Central memory CD8-positive, alpha-beta T cell (primary cell): ENCODE measurements at regions not wholly inside any gene's neighbourhood (a gene's known extent, or its start where the extent isn't known, plus 50 kb on each side); places are given as distances from the start of the nearest gene placed in this dataset.
"Not testable (repeated sequence)": the region's sequence is repeated elsewhere in the genome, so short reads cannot be mapped to it uniquely, and the experiment has no call there.

Experiments used
- ATAC-seq: fragments of 150-1000 bp; cut with Tn5 transposase; replicated peaks from 2 replicates; pipeline ENCODE4 v1.10.0; 2022; ENCODE audit warnings: mild to moderate bottlenecking, moderate FRiP score, moderate number of reproducible peaks; ENCODE audit not compliant: poor library complexity, severe bottlenecking; ENCODE audit errors: extremely low read depth
- DNase-seq, 2 donors: peaks; one replicate each; pipeline ENCODE4 v3.0.0; 2021; ENCODE audit warnings: low spot score in 2 of 2
- H3K27ac Mint-ChIP-seq: one replicate; pipeline ENCODE4 v1.8.0; 2022; ENCODE audit warnings: low read depth, mild to moderate bottlenecking, moderate library complexity, mixed read lengths
- H3K27me3 Mint-ChIP-seq: one replicate; pipeline ENCODE4 v1.8.0; 2022; ENCODE audit warnings: mixed read lengths
- H3K36me3 Mint-ChIP-seq: one replicate; pipeline ENCODE4 v1.8.0; 2022; ENCODE audit warnings: mild to moderate bottlenecking, moderate library complexity, mixed read lengths; ENCODE audit not compliant: insufficient read depth
- H3K4me1 Mint-ChIP-seq: one replicate; pipeline ENCODE4 v1.8.0; 2022; ENCODE audit warnings: mixed read lengths
- H3K4me3 Mint-ChIP-seq: one replicate; pipeline ENCODE4 v1.8.0; 2022; ENCODE audit warnings: mild to moderate bottlenecking, moderate library complexity, mixed read lengths
- H3K9me3 Mint-ChIP-seq: one replicate; pipeline ENCODE4 v1.8.0; 2022; ENCODE audit warnings: mixed read lengths

- Mint-ChIP-seq H3K27ac (no peak overlapping the region), H3K4me3 (no peak overlapping the region)
These were observed 599.2 kb downstream of the ADCYAP1 start for GRCh38 chr18:1503847-1504246.

DNA sequence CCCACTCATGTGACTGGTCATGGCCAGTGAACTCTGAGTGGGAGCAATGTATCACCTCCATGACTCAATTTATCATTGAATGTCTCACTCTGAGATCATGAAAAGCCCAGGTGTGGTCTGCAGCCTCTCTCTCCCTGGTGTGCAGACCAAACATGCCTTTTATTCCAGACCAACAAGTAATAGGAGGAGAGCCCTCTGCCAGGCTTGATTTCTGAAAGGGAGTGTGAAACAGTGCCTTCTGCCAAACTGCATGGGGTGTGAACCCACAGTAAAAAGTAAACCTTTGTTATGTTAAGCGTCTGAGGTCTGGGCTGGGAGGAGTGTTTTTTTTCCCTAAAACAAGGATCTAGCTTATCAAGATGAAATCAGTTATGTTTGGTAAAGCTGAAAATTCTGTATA lies 601.2 kb downstream of the ADCYAP1 start:
- H3K4me3 Mint-ChIP-seq, result no peak overlapping the region
- peaks cover 25% of the 10 kb centered on the region for H3K9me3 Mint-ChIP-seq
- H3K27ac Mint-ChIP-seq, result no peak overlapping the region
- ATAC-seq (no peak), DNase-seq (no peak)
- H3K27me3 Mint-ChIP-seq, result no peaks in the 10 kb centered on the region
- no peaks in the 10 kb centered on the region for H3K36me3 Mint-ChIP-seq
- H3K4me1 Mint-ChIP-seq, result no peaks in the 10 kb centered on the region

More at GRCh38 chr18:1503847-1504246, 599.2 kb downstream of the ADCYAP1 start:
- DNase-seq (no peak), ATAC-seq (no peak)
- H3K27me3 Mint-ChIP-seq, result no peaks in the 10 kb centered on the region
- peaks cover 18% of the 10 kb centered on the region for H3K9me3 Mint-ChIP-seq
- no peaks in the 10 kb centered on the region for H3K4me1 Mint-ChIP-seq
- no peaks in the 10 kb centered on the region for H3K36me3 Mint-ChIP-seq

DNA sequence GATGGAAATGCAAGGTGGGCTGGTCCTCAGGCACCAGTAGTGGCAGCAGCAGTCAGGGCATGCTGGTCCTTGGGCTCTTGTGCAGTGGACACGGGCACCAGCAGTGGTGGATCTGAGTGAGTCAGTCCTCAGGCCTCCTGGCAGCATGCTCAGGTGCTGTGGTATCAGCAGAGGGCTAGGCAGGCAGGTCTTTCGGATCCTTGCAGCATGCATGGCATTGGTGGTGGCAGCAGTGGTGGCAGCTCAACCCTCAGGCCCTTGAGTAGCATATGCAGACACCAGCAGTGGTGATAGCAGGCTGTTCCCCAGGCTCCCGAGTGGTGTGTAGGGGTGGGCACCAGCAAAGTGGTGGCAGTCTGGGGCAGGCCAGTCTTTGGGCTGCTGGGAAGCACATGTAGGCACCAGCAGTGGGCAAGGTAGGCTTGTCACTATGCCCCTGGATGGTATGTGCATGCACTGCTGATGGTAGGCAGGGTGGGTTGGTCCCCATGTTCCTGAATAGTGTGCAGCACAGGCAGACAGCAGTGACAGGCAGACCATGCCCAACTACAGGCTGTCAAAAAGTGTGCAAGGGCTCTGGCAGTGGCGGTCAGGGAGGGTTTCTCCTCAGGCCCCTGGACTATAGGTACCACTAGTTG lies 606.0 kb downstream of the ADCYAP1 start:
- DNase-seq, result no peak
- no peak overlapping the region for H3K4me3 Mint-ChIP-seq
- H3K9me3 Mint-ChIP-seq, result peaks cover 12% of the 10 kb centered on the region
- H3K36me3 Mint-ChIP-seq, result no peaks in the 10 kb centered on the region
- no peak for ATAC-seq
- H3K4me1 Mint-ChIP-seq, result no peaks in the 10 kb centered on the region
- no peaks in the 10 kb centered on the region for H3K27me3 Mint-ChIP-seq
- no peak overlapping the region for H3K27ac Mint-ChIP-seq

DNA sequence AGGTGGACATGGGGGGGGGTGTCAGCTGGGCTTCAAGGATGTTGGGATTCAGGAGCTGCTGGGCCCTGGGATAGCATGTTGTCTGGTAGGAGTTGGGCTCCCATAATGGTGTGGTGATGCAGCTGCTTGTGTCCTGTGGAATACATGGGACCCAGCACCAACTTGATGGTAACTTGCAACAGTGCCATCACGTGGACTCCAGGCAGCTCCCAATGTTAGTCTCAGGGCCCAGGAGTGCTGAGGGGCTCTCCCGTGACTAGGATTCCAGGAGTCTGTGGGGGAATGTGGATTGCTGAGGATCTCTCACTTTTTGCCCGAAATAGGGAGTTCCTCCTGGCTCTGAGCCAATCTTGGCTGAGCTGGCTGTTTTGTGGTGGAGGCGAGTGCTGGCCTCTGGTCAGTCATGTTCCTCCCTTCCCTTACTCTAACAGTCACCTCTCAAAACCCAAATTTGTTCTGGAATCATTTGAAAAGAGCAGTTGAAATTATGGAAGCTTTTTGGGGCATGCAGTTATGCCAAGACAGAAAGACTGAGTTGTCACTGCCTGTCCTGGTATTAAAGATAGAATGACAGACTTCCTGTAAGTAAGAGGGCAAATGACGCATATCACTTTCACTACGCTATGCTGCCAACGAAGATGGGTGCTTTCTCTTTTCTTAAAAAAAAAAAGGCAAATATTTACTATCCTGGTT lies 607.1 kb downstream of the ADCYAP1 start:
- Mint-ChIP-seq H3K27ac (no peak overlapping the region), H3K4me1 (no peaks in the 10 kb centered on the region), H3K9me3 (peaks cover 12% of the 10 kb centered on the region), H3K36me3 (no peaks in the 10 kb centered on the region), H3K27me3 (no peaks in the 10 kb centered on the region), H3K4me3 (no peak overlapping the region)
- ATAC-seq, result no peak
- no peak for DNase-seq

DNA sequence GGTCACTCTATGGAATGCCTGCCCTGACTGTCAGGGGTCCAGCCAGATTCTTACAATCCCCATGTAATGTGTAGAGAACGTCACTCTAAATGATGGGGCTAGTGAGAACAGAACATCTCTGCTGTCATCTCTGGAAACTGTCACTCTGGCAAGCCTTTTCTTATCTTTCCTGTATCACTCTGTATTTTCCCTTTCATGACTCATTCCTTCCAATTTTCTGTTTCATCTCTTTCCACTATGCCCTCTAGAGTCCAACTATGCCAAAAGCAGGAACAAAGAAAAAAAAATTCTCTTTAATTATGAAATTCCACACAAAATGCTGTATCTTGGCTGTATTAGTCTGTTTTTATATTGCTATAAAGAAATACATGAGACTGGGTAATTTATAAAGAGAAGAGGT lies 608.8 kb downstream of the ADCYAP1 start:
- no peaks in the 10 kb centered on the region for H3K36me3 Mint-ChIP-seq
- DNase-seq (no peak), ATAC-seq (no peak)
- H3K4me3 Mint-ChIP-seq, result no peak overlapping the region
- H3K9me3 Mint-ChIP-seq, result peaks cover 9% of the 10 kb centered on the region
- no peaks in the 10 kb centered on the region for H3K4me1 Mint-ChIP-seq
- H3K27ac Mint-ChIP-seq, result no peak overlapping the region
- no peaks in the 10 kb centered on the region for H3K27me3 Mint-ChIP-seq

- H3K4me3 Mint-ChIP-seq, H3K27ac Mint-ChIP-seq, H3K4me1 Mint-ChIP-seq, H3K36me3 Mint-ChIP-seq, DNase-seq, H3K27me3 Mint-ChIP-seq, ATAC-seq, H3K9me3 Mint-ChIP-seq: not testable (repeated sequence)
These were observed 617.0 kb downstream of the ADCYAP1 start for GRCh38 chr18:1521588-1522248.

- ATAC-seq (no peak), DNase-seq (no peak)
- Mint-ChIP-seq H3K4me3 (no peak overlapping the region), H3K27me3 (no peaks in the 10 kb centered on the region), H3K4me1 (no peaks in the 10 kb centered on the region), H3K9me3 (no peaks in the 10 kb centered on the region), H3K36me3 (no peaks in the 10 kb centered on the region), H3K27ac (no peak overlapping the region)
These were observed 617.6 kb downstream of the ADCYAP1 start for GRCh38 chr18:1522249-1522615.

DNA sequence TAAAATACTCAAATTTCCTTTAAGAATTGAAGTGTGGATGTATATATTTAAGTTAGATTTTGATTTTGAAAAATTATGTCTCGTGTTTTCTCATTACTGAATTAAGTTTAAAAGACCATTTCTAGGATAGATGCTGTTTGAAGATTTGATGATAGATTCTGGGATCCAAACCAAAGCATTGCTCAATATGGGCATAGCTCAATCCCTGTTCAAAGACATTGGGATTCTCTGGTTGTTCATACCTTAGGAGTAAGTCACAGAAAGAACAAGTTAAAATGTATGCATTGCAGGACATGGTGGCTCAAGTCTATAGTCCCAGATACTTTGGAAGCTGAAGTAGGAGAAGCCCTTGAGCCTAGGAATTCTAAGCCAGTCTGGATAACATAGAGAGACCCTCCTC lies 622.3 kb downstream of the ADCYAP1 start:
- Mint-ChIP-seq H3K27me3 (no peaks in the 10 kb centered on the region), H3K36me3 (no peaks in the 10 kb centered on the region), H3K4me1 (no peaks in the 10 kb centered on the region), H3K4me3 (no peak overlapping the region), H3K9me3 (peaks cover 12% of the 10 kb centered on the region), H3K27ac (no peak overlapping the region)
- no peak for DNase-seq
- no peak for ATAC-seq

DNA sequence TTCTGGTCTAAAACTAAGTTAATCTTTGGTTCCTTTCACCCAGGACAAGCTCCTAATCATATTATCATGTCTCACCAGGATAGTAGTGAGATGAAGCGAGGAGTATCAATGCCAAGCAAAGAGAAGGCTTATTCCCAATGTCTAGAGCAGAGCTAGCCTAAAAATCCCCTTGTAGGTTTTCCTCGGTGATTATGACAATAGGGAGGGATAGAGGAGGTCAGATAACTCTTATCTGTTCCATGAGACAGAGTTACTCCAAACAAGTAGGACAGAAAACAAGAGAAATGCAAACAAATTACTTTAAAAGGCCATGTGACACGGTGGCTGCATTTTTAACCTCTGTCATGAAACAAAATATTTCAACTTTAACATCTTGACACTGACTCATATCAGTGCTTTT lies 623.1 kb downstream of the ADCYAP1 start:
- peaks cover 12% of the 10 kb centered on the region for H3K9me3 Mint-ChIP-seq
- ATAC-seq, result no peak
- no peak for DNase-seq
- no peaks in the 10 kb centered on the region for H3K36me3 Mint-ChIP-seq
- H3K27ac Mint-ChIP-seq, result no peak overlapping the region
- H3K27me3 Mint-ChIP-seq, result no peaks in the 10 kb centered on the region
- no peaks in the 10 kb centered on the region for H3K4me1 Mint-ChIP-seq
- no peak overlapping the region for H3K4me3 Mint-ChIP-seq

DNA sequence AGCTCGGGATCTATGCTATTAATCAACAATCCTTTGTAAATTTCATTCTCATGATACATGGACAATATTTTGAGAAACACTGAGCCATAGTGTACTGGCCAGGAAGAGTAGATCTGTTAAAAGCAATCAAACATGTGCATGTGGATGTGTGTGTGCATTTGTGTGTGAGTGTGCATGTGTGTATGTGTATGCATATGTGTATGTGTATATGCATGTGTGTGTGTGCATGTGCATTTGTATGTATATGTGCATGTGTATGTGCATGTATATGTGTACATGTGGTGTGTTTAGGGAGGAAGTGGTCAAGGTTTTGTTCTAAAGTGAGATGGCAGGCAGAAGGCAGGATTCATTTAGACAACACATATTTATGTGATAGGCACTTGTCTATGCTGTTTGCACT lies 623.8 kb downstream of the ADCYAP1 start:
- Mint-ChIP-seq H3K4me3 (no peak overlapping the region), H3K27me3 (no peaks in the 10 kb centered on the region)
- no peak for ATAC-seq

GRCh38 chr18:1528964-1529509 lies 624.4 kb downstream of the ADCYAP1 start:
- ATAC-seq, result no peak
- no peak for DNase-seq
- no peaks in the 10 kb centered on the region for H3K36me3 Mint-ChIP-seq
- no peaks in the 10 kb centered on the region for H3K4me1 Mint-ChIP-seq
- no peak overlapping the region for H3K4me3 Mint-ChIP-seq
- peaks cover 12% of the 10 kb centered on the region for H3K9me3 Mint-ChIP-seq
- no peaks in the 10 kb centered on the region for H3K27me3 Mint-ChIP-seq
- no peak overlapping the region for H3K27ac Mint-ChIP-seq

More for the DNA sequence above, 623.8 kb downstream of the ADCYAP1 start:
- no peaks in the 10 kb centered on the region for H3K4me1 Mint-ChIP-seq
- no peaks in the 10 kb centered on the region for H3K36me3 Mint-ChIP-seq
- DNase-seq, result no peak
- no peak overlapping the region for H3K27ac Mint-ChIP-seq
- peaks cover 12% of the 10 kb centered on the region for H3K9me3 Mint-ChIP-seq

GRCh38 chr18:1530650-1531049 lies 626.0 kb downstream of the ADCYAP1 start:
- ATAC-seq (no peak), DNase-seq (no peak)
- H3K9me3 Mint-ChIP-seq, result peaks cover 12% of the 10 kb centered on the region
- no peaks in the 10 kb centered on the region for H3K27me3 Mint-ChIP-seq
- no peaks in the 10 kb centered on the region for H3K4me1 Mint-ChIP-seq
- H3K27ac Mint-ChIP-seq, result no peak overlapping the region
- H3K36me3 Mint-ChIP-seq, result no peaks in the 10 kb centered on the region
- H3K4me3 Mint-ChIP-seq, result no peak overlapping the region

DNA sequence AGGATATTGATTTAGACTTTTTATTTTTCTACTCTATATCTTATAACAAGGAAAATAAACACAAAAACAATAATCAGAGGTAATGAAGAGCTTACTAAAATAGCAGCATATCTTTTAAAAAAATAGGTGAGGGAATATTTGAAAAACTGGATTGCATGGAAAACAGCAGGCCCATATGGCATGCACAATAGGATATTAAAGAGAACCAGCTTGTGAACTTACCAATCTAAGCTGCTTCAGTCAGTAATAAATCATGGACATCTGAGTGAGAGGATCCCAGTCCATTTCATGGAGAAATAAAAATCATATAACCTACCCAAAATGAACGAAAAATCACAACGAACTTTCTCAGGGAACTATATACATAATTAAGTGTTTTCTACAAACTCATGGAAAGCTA lies 634.6 kb downstream of the ADCYAP1 start:
- no peak for DNase-seq
- H3K4me3 Mint-ChIP-seq, result no peak overlapping the region
- no peak for ATAC-seq
- H3K27me3 Mint-ChIP-seq, result no peaks in the 10 kb centered on the region
- H3K9me3 Mint-ChIP-seq, result no peaks in the 10 kb centered on the region
- no peaks in the 10 kb centered on the region for H3K4me1 Mint-ChIP-seq
- no peaks in the 10 kb centered on the region for H3K36me3 Mint-ChIP-seq
- H3K27ac Mint-ChIP-seq, result no peak overlapping the region
